Neural cell (in vitro differentiated cells): ENCODE measurements at regions not wholly inside any gene's neighbourhood (a gene's known extent, or its start where the extent isn't known, plus 50 kb on each side); places are given as distances from the start of the nearest gene placed in this dataset.

Experiments
- EZH2 ChIP-seq: fragments of 200-600, 300-800 bp; shearing (Covaris generic), sonication (generic); IDR thresholded peaks from 2 replicates; pipeline ENCODE4 v1.6.1; 2014; ENCODE audit warnings: antibody characterized with exemption, low read length, borderline replicate concordance, mild to moderate bottlenecking; ENCODE audit not compliant: insufficient read depth, poor library complexity, severe bottlenecking
- SMC3 ChIP-seq: fragments of 450-650 bp; conservative IDR thresholded peaks from 2 replicates; pipeline ENCODE4 v1.6.1; 2014; ENCODE audit warnings: antibody characterized with exemption, mild to moderate bottlenecking, moderate library complexity; ENCODE audit not compliant: poor library complexity
- TAF1 ChIP-seq: IDR thresholded peaks from 2 replicates; pipeline ENCODE4 v1.6.1; 2012; ENCODE audit warnings: low read depth
- TF ChIP-seq, protein P1 (sequence below): fragments of 450-650 bp; IDR thresholded peaks from 2 replicates; pipeline ENCODE4 v1.5.1; 2014; ENCODE audit warnings: antibody characterized with exemption, mild to moderate bottlenecking, moderate library complexity; ENCODE audit not compliant: poor library complexity, severe bottlenecking

GRCh38 chr15:46328821-46329220 lies 694.0 kb downstream of the SQOR start:
- no peak for TF ChIP-seq EZH2
- TF ChIP-seq, protein P1, sequence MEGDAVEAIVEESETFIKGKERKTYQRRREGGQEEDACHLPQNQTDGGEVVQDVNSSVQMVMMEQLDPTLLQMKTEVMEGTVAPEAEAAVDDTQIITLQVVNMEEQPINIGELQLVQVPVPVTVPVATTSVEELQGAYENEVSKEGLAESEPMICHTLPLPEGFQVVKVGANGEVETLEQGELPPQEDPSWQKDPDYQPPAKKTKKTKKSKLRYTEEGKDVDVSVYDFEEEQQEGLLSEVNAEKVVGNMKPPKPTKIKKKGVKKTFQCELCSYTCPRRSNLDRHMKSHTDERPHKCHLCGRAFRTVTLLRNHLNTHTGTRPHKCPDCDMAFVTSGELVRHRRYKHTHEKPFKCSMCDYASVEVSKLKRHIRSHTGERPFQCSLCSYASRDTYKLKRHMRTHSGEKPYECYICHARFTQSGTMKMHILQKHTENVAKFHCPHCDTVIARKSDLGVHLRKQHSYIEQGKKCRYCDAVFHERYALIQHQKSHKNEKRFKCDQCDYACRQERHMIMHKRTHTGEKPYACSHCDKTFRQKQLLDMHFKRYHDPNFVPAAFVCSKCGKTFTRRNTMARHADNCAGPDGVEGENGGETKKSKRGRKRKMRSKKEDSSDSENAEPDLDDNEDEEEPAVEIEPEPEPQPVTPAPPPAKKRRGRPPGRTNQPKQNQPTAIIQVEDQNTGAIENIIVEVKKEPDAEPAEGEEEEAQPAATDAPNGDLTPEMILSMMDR, result no peak
- no peak for TF ChIP-seq TAF1
- TF ChIP-seq SMC3, result no peak
